MM.1S (cell line): ENCODE measurements at regions not wholly inside any gene's neighbourhood (a gene's known extent, or its start where the extent isn't known, plus 50 kb on each side); places are given as distances from the start of the nearest gene placed in this dataset.
A peak's percentile ranks its signal among the peaks of the same experiment; 100 is the strongest.

Source experiments
- DNase-seq: peaks from one replicate; pipeline ENCODE4 v3.0.0-alpha.2; 2015
- H2AFZ ChIP-seq: fragments of 300-600 bp; sonication (generic); 2 replicates; pipeline ENCODE4 v1.6.0; 2016; ENCODE audit warnings: antibody characterized with exemption, low read length
- H3F3A ChIP-seq: fragments of 300-600 bp; sonication (generic); 2 replicates; pipeline ENCODE4 v1.6.1; 2016; ENCODE audit warnings: mild to moderate bottlenecking, antibody characterized with exemption, low read length, moderate library complexity, mixed read lengths; ENCODE audit not compliant: insufficient read depth
- H3K27ac ChIP-seq: fragments of 300-600 bp; sonication (generic); 2 replicates; pipeline ENCODE4 v1.5.1; 2016; ENCODE audit warnings: mild to moderate bottlenecking, low read length
- H3K27me3 ChIP-seq: fragments of 300-600 bp; sonication (generic); replicated peaks from 2 replicates; pipeline ENCODE4 v1.6.0; 2016; ENCODE audit warnings: low read length; ENCODE audit not compliant: insufficient read depth
- H3K36me3 ChIP-seq: fragments of 300-600 bp; sonication (generic); replicated peaks from 2 replicates; pipeline ENCODE4 v1.6.1; 2016; ENCODE audit warnings: mild to moderate bottlenecking, low read length, mixed read lengths; ENCODE audit not compliant: insufficient read depth
- H3K4me1 ChIP-seq: fragments of 300-600 bp; sonication (generic); 2 replicates; pipeline ENCODE4 v1.6.1; 2016; ENCODE audit warnings: low read length, mixed read lengths
- H3K4me2 ChIP-seq: fragments of 300-600 bp; sonication (generic); 2 replicates; pipeline ENCODE4 v1.6.0; 2016; ENCODE audit warnings: low read depth, low read length
- H3K4me3 ChIP-seq: fragments of 300-600 bp; sonication (generic); 2 replicates; pipeline ENCODE4 v1.5.1; 2016; ENCODE audit warnings: low read length, mixed read lengths
- H3K79me2 ChIP-seq: fragments of 300-600 bp; sonication (generic); 2 replicates; pipeline ENCODE4 v1.6.1; 2016; ENCODE audit warnings: mixed run types, low read length, mixed read lengths
- H3K9ac ChIP-seq: fragments of 300-600 bp; sonication (generic); 2 replicates; pipeline ENCODE4 v1.6.1; 2016; ENCODE audit warnings: low read length, mixed read lengths
- H3K9me2 ChIP-seq: fragments of 300-600 bp; sonication (generic); replicated peaks from 2 replicates; pipeline ENCODE4 v1.6.1; 2016; ENCODE audit warnings: mild to moderate bottlenecking, low read length, mixed read lengths; ENCODE audit not compliant: insufficient read depth
- H3K9me3 ChIP-seq: fragments of 300-600 bp; sonication (generic); replicated peaks from 2 replicates; pipeline ENCODE4 v1.6.1; 2016; ENCODE audit warnings: mild to moderate bottlenecking, low read length, mixed read lengths; ENCODE audit not compliant: insufficient read depth
- H4K20me1 ChIP-seq: fragments of 300-600 bp; sonication (generic); 2 replicates; pipeline ENCODE4 v1.6.1; 2016; ENCODE audit warnings: mild to moderate bottlenecking, low read length, moderate library complexity, mixed read lengths; ENCODE audit not compliant: insufficient read depth
- EZH2 ChIP-seq: fragments of 300-600 bp; sonication (generic); optimal IDR thresholded peaks from 2 replicates; pipeline ENCODE3; 2017; ENCODE audit warnings: low read depth, mild to moderate bottlenecking, antibody characterized with exemption, low read length, mixed read lengths
- EZH2phosphoT487 ChIP-seq: fragments of 300-600 bp; sonication (generic); IDR thresholded peaks from 2 replicates; pipeline ENCODE4 v1.6.1; 2018; ENCODE audit warnings: antibody characterized with exemption, low read length
- TF ChIP-seq, protein P1 (sequence below): fragments of 300-600 bp; sonication (generic); IDR thresholded peaks from 2 replicates; pipeline ENCODE4 v1.5.1; 2016; ENCODE audit warnings: antibody characterized with exemption, low read length, mixed read lengths

- Histone ChIP-seq H3K9me2 (no peaks in the 10 kb centered on the region), H3K4me3 (peak overlapping the region; percentile 85), H3K4me1 (peaks cover 25% of the 10 kb centered on the region; the same call in 1 of the 2 replicates), H3K79me2 (peaks cover 49% of the 10 kb centered on the region), H3K36me3 (no peaks in the 10 kb centered on the region), H3K9me3 (no peaks in the 10 kb centered on the region), H3K9ac (peak overlapping the region; percentile 39; the same call in 1 of the 2 replicates), H4K20me1 (no peaks in the 10 kb centered on the region), H3K27me3 (no peaks in the 10 kb centered on the region), H3K4me2 (peak overlapping the region; percentile 68), H3K27ac (peak overlapping the region; percentile 24; the same call in 1 of the 2 replicates), H2AFZ (peak overlapping the region; percentile 32), H3F3A (peaks cover 13% of the 10 kb centered on the region)
- DNase-seq = peak; percentile 77
- TF ChIP-seq EZH2 (no peak), EZH2phosphoT487 (no peak)
- TF ChIP-seq, protein P1, sequence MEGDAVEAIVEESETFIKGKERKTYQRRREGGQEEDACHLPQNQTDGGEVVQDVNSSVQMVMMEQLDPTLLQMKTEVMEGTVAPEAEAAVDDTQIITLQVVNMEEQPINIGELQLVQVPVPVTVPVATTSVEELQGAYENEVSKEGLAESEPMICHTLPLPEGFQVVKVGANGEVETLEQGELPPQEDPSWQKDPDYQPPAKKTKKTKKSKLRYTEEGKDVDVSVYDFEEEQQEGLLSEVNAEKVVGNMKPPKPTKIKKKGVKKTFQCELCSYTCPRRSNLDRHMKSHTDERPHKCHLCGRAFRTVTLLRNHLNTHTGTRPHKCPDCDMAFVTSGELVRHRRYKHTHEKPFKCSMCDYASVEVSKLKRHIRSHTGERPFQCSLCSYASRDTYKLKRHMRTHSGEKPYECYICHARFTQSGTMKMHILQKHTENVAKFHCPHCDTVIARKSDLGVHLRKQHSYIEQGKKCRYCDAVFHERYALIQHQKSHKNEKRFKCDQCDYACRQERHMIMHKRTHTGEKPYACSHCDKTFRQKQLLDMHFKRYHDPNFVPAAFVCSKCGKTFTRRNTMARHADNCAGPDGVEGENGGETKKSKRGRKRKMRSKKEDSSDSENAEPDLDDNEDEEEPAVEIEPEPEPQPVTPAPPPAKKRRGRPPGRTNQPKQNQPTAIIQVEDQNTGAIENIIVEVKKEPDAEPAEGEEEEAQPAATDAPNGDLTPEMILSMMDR = peak; percentile 23; the same call in 1 of the 2 replicates
These were observed 104.7 kb upstream of the E2F8 start for GRCh38 chr11:19345519-19345847.

DNA sequence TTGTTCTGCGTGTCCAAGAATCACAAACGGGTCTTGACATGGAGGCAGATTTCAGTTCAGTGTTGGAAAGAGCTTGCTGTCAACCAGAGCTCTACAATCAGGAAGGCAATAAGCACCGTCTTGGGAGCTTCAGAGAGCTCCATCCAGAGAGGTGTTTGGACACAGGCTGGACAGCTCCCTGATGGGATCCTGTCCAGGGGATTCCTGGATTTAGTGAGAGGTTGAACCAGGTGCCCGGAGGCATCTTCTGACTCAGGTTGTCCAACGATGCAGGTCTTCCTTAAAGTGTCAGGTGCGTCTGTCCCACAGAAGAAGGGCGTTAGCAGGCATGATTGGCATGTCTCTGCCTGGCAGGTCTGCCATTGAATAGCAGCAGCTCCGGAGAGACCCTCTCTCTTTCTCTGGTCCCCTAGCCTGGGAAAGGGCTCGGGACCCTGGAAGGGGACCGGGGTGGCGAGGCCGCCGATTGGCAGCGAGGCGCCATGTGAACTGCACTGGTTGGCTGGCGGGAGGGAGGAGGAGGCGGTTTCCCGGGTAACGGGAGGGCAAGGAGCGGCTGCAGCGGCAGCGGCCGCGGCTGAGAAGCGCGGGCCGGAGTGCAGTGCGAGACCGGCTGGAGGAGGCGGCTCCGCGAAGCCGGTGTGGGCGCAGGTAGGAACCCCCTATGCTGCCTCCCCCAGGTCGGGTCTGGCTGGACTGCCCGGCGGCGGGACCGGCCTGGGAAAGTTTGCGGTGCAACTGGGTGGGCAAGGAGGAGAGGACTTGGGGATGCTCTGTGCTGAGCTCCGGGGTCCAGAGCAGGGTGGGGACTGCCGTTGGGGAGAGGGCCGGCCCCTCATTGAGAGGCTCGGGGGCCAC lies 104.1 kb upstream of the E2F8 start:
- H3K9me2 ChIP-seq = no peaks in the 10 kb centered on the region
- peaks cover 43% of the 10 kb centered on the region for H3K79me2 ChIP-seq
- H2AFZ ChIP-seq = peak overlapping the region; percentile 32
- no peaks in the 10 kb centered on the region for H4K20me1 ChIP-seq
- TF ChIP-seq, protein P1 = no peak
- H3K4me2 ChIP-seq = peak overlapping the region; percentile 68
- H3K27me3 ChIP-seq = no peaks in the 10 kb centered on the region
- no peaks in the 10 kb centered on the region for H3K36me3 ChIP-seq
- peaks cover 25% of the 10 kb centered on the region; the same call in 1 of the 2 replicates for H3K4me1 ChIP-seq
- H3K9ac ChIP-seq = peak overlapping the region; percentile 39; the same call in 1 of the 2 replicates
- peak overlapping the region; percentile 24; the same call in 1 of the 2 replicates for H3K27ac ChIP-seq
- no peaks in the 10 kb centered on the region for H3K9me3 ChIP-seq
- peak; percentile 77 for DNase-seq
- peak overlapping the region; percentile 85 for H3K4me3 ChIP-seq
- H3F3A ChIP-seq = peaks cover 13% of the 10 kb centered on the region

- DNase-seq = no peak
- peaks cover 13% of the 10 kb centered on the region for H3F3A ChIP-seq
- no peaks in the 10 kb centered on the region for H3K9me3 ChIP-seq
- H3K4me2 ChIP-seq = no peak overlapping the region
- no peaks in the 10 kb centered on the region for H3K9me2 ChIP-seq
- no peaks in the 10 kb centered on the region for H4K20me1 ChIP-seq
- no peaks in the 10 kb centered on the region for H3K27me3 ChIP-seq
- no peaks in the 10 kb centered on the region for H3K36me3 ChIP-seq
- TF ChIP-seq, protein P1 = no peak
- TF ChIP-seq EZH2phosphoT487 = no peak
- TF ChIP-seq EZH2 = no peak
- H3K4me3 ChIP-seq = no peak overlapping the region
- peaks cover 8% of the 10 kb centered on the region; the same call in 1 of the 2 replicates for H3K4me1 ChIP-seq
- H3K27ac ChIP-seq = no peak overlapping the region
- H3K79me2 ChIP-seq = peaks cover 15% of the 10 kb centered on the region
- no peak overlapping the region for H2AFZ ChIP-seq
- H3K9ac ChIP-seq = no peak overlapping the region
These were observed 101.3 kb upstream of the E2F8 start for GRCh38 chr11:19342036-19342435.
